A673 (cell line): ENCODE measurements at regions not wholly inside any gene's neighbourhood (a gene's known extent, or its start where the extent isn't known, plus 50 kb on each side); places are given as distances from the start of the nearest gene placed in this dataset.

Experiments used
- EZH2 ChIP-seq: fragments of 200-600 bp; sonication (generic); IDR thresholded peaks from 2 replicates; pipeline ENCODE4 v1.6.1; 2017; ENCODE audit warnings: borderline replicate concordance, low read depth, mild to moderate bottlenecking, mixed read lengths, antibody characterized with exemption, low read length; ENCODE audit not compliant: poor library complexity, severe bottlenecking
- TF ChIP-seq, protein P1 (sequence below): fragments of 300-800, 200-600 bp; sonication (generic); conservative IDR thresholded peaks from 2 replicates; pipeline ENCODE4 v1.5.1; 2017; ENCODE audit warnings: low read depth, mild to moderate bottlenecking, antibody characterized with exemption, low read length, moderate library complexity, mixed read lengths

DNA sequence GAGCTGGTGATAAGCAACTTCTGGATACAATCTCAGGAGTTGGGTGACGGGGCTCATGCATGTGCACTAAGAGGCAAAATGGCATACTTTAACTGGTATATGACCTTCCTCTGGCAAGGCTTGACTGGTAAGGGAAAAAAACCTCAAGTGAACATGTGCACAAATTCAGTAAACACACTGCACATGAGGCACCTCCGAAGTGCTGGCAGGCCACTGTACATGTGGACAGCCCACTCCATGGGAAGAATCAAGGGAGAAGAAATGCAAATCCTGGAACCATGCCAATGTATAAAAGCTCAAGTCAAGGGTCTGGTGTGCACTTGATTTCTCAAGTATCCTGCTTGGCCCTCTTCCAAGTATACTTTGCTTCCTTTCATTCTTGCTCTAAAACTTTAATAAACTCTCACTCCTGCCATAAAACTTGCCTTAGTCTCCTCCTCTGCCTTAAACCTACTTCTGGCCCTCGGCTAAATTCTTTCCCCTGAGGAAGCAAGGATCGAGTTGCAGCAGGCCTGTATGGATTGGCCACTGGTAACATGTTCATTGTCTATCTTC is 167.2 kb downstream of the RAMP3 start:
- TF ChIP-seq, protein P1, sequence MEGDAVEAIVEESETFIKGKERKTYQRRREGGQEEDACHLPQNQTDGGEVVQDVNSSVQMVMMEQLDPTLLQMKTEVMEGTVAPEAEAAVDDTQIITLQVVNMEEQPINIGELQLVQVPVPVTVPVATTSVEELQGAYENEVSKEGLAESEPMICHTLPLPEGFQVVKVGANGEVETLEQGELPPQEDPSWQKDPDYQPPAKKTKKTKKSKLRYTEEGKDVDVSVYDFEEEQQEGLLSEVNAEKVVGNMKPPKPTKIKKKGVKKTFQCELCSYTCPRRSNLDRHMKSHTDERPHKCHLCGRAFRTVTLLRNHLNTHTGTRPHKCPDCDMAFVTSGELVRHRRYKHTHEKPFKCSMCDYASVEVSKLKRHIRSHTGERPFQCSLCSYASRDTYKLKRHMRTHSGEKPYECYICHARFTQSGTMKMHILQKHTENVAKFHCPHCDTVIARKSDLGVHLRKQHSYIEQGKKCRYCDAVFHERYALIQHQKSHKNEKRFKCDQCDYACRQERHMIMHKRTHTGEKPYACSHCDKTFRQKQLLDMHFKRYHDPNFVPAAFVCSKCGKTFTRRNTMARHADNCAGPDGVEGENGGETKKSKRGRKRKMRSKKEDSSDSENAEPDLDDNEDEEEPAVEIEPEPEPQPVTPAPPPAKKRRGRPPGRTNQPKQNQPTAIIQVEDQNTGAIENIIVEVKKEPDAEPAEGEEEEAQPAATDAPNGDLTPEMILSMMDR: no peak
- TF ChIP-seq EZH2: no peak
